Astrocyte (in vitro differentiated cells and primary cell): ENCODE measurements at regions not wholly inside any gene's neighbourhood (a gene's known extent, or its start where the extent isn't known, plus 50 kb on each side); places are given as distances from the start of the nearest gene placed in this dataset.

Source experiments
- DNase-seq: peaks from one replicate; pipeline ENCODE4 v3.0.0-alpha.2; 2010; ENCODE audit warnings: low read depth
- FAIRE-seq: peaks from 2 replicates; lab custom pipeline; 2011; peaks lifted over from hg19 to GRCh38; lab: Jason Lieb, UNC
- H2AFZ ChIP-seq: 2 replicates; pipeline ENCODE4 v1.6.0; 2012; ENCODE audit warnings: low read depth, low read length, inconsistent platforms
- H3K27ac ChIP-seq: 2 replicates; pipeline ENCODE4 v1.5.1; 2011; ENCODE audit warnings: low read depth, low read length, inconsistent platforms
- H3K27me3 ChIP-seq: 2 replicates; pipeline ENCODE4 v1.6.0; 2011; ENCODE audit warnings: low read length, inconsistent platforms; ENCODE audit not compliant: insufficient read depth
- H3K36me3 ChIP-seq: 2 replicates; pipeline ENCODE4 v1.5.1; 2011; ENCODE audit warnings: low read length, inconsistent platforms; ENCODE audit not compliant: insufficient read depth
- H3K4me1 ChIP-seq: 2 replicates; pipeline ENCODE4 v1.5.1; 2011; ENCODE audit warnings: low read length, inconsistent platforms; ENCODE audit not compliant: insufficient read depth
- H3K4me2 ChIP-seq: 2 replicates; pipeline ENCODE4 v1.6.0; 2012; ENCODE audit warnings: low read length, inconsistent platforms
- H3K4me3 ChIP-seq: 2 replicates; pipeline ENCODE4 v1.5.1; 2011; ENCODE audit warnings: low read depth, mild to moderate bottlenecking, low read length, inconsistent platforms; ENCODE audit not compliant: insufficient read depth
- H3K79me2 ChIP-seq: 2 replicates; pipeline ENCODE4 v1.6.0; 2012; ENCODE audit warnings: mild to moderate bottlenecking, low read length, inconsistent platforms; ENCODE audit not compliant: insufficient read depth
- H3K9ac ChIP-seq: 2 replicates; pipeline ENCODE4 v1.6.0; 2012; ENCODE audit warnings: mild to moderate bottlenecking, low read length, inconsistent platforms
- H3K9me3 ChIP-seq: 2 replicates; pipeline ENCODE4 v1.5.1; 2012; ENCODE audit warnings: low read depth, mild to moderate bottlenecking, low read length, inconsistent platforms; ENCODE audit not compliant: insufficient read depth
- H4K20me1 ChIP-seq: 2 replicates; pipeline ENCODE4 v1.6.0; 2012; ENCODE audit warnings: low read length, inconsistent platforms; ENCODE audit not compliant: insufficient read depth
- H3K27ac Mint-ChIP-seq: one replicate; pipeline ENCODE4 v1.8.0; 2021; ENCODE audit warnings: mild to moderate bottlenecking, mixed read lengths; ENCODE audit not compliant: unreplicated experiment
- H3K27me3 Mint-ChIP-seq: one replicate; pipeline ENCODE4 v1.8.0; 2021; ENCODE audit warnings: low read depth, mixed read lengths; ENCODE audit not compliant: unreplicated experiment
- H3K36me3 Mint-ChIP-seq: one replicate; pipeline ENCODE4 v1.8.0; 2021; ENCODE audit warnings: low read depth, mixed read lengths; ENCODE audit not compliant: unreplicated experiment
- H3K4me1 Mint-ChIP-seq: one replicate; pipeline ENCODE4 v1.8.0; 2021; ENCODE audit warnings: low read depth, mixed read lengths; ENCODE audit not compliant: unreplicated experiment
- H3K4me3 Mint-ChIP-seq: one replicate; pipeline ENCODE4 v1.8.0; 2021; ENCODE audit warnings: mild to moderate bottlenecking, moderate library complexity, mixed read lengths; ENCODE audit not compliant: unreplicated experiment
- H3K9me3 Mint-ChIP-seq: one replicate; pipeline ENCODE4 v1.8.0; 2021; ENCODE audit warnings: mild to moderate bottlenecking, mixed read lengths; ENCODE audit not compliant: unreplicated experiment
- CTCF ChIP-seq: IDR thresholded peaks from 2 replicates; pipeline ENCODE4 v1.5.1; 2011; ENCODE audit warnings: low read depth, mild to moderate bottlenecking, inconsistent platforms, low read length, moderate library complexity; ENCODE audit not compliant: insufficient read depth
- EZH2 ChIP-seq: IDR thresholded peaks from 2 replicates; pipeline ENCODE4 v1.6.1; 2012; ENCODE audit warnings: mild to moderate bottlenecking, low read length, inconsistent platforms; ENCODE audit not compliant: insufficient read depth

- no peak overlapping the region for H3K27ac ChIP-seq
- H4K20me1 ChIP-seq, result no peaks in the 10 kb centered on the region
- no peak for FAIRE-seq
- no peaks in the 10 kb centered on the region for H3K79me2 ChIP-seq
- no peak for TF ChIP-seq EZH2
- no peak for TF ChIP-seq CTCF
- H3K4me3 ChIP-seq, result no peak overlapping the region
- H2AFZ ChIP-seq, result no peak overlapping the region
- no peaks in the 10 kb centered on the region for H3K27me3 ChIP-seq
- H3K36me3 Mint-ChIP-seq, result no peaks in the 10 kb centered on the region
- no peaks in the 10 kb centered on the region for H3K27me3 Mint-ChIP-seq
- no peaks in the 10 kb centered on the region for H3K36me3 ChIP-seq
- H3K9ac ChIP-seq, result no peak overlapping the region
- no peak overlapping the region for H3K4me2 ChIP-seq
- H3K9me3 ChIP-seq, result no peaks in the 10 kb centered on the region
- peak overlapping the region; percentile 45 for H3K4me3 Mint-ChIP-seq
- peaks cover 5% of the 10 kb centered on the region for H3K9me3 Mint-ChIP-seq
- H3K4me1 ChIP-seq, result no peaks in the 10 kb centered on the region
- peak; percentile 48 for DNase-seq
- peaks cover 31% of the 10 kb centered on the region for H3K4me1 Mint-ChIP-seq
- H3K27ac Mint-ChIP-seq, result peak overlapping the region; percentile 73
These were observed 72.5 kb upstream of the TSC22D2 start for GRCh38 chr3:150335631-150336030.

- DNase-seq, result no peak
- Histone ChIP-seq H3K4me1 (no peaks in the 10 kb centered on the region), H3K79me2 (no peaks in the 10 kb centered on the region), H3K27me3 (no peaks in the 10 kb centered on the region), H4K20me1 (no peaks in the 10 kb centered on the region), H3K4me2 (no peak overlapping the region), H3K27ac (no peak overlapping the region), H3K36me3 (no peaks in the 10 kb centered on the region), H3K9me3 (no peaks in the 10 kb centered on the region), H3K4me3 (no peak overlapping the region), H2AFZ (no peak overlapping the region), H3K9ac (no peak overlapping the region)
- FAIRE-seq, result no peak
- H3K36me3 Mint-ChIP-seq, result no peaks in the 10 kb centered on the region
- H3K4me3 Mint-ChIP-seq, result no peak overlapping the region
- peaks cover 7% of the 10 kb centered on the region for H3K9me3 Mint-ChIP-seq
- H3K27ac Mint-ChIP-seq, result peak overlapping the region; percentile 73
- TF ChIP-seq CTCF, result no peak
- TF ChIP-seq EZH2, result no peak
- H3K4me1 Mint-ChIP-seq, result peaks cover 33% of the 10 kb centered on the region
- no peaks in the 10 kb centered on the region for H3K27me3 Mint-ChIP-seq
These were observed 73.1 kb upstream of the TSC22D2 start for GRCh38 chr3:150334974-150335373.

GRCh38 chr3:150333477-150333876, 74.6 kb upstream of the TSC22D2 start:
- Histone ChIP-seq H3K27me3 (no peaks in the 10 kb centered on the region), H3K27ac (no peak overlapping the region), H3K9ac (no peak overlapping the region), H3K4me1 (no peaks in the 10 kb centered on the region), H4K20me1 (no peaks in the 10 kb centered on the region), H3K9me3 (no peaks in the 10 kb centered on the region), H2AFZ (no peak overlapping the region), H3K79me2 (no peaks in the 10 kb centered on the region), H3K36me3 (no peaks in the 10 kb centered on the region), H3K4me2 (no peak overlapping the region), H3K4me3 (no peak overlapping the region)
- FAIRE-seq (no peak), DNase-seq (no peak)
- Mint-ChIP-seq H3K4me1 (peaks cover 41% of the 10 kb centered on the region), H3K36me3 (no peaks in the 10 kb centered on the region), H3K27ac (peak overlapping the region; percentile 48), H3K4me3 (no peak overlapping the region), H3K9me3 (peaks cover 12% of the 10 kb centered on the region), H3K27me3 (no peaks in the 10 kb centered on the region)
- TF ChIP-seq EZH2, result no peak
